G401.6 (cell line): ENCODE measurements at regions not wholly inside any gene's neighbourhood (a gene's known extent, or its start where the extent isn't known, plus 50 kb on each side); places are given as distances from the start of the nearest gene placed in this dataset.

Experiments
- FAIRE-seq: peaks from 2 replicates; lab custom pipeline; 2012; peaks lifted over from hg19 to GRCh38; lab: Jason Lieb, UNC

- no peak for FAIRE-seq
Measured at GRCh38 chr20:57913156-57913930, 203.5 kb upstream of the PMEPA1 start.

DNA sequence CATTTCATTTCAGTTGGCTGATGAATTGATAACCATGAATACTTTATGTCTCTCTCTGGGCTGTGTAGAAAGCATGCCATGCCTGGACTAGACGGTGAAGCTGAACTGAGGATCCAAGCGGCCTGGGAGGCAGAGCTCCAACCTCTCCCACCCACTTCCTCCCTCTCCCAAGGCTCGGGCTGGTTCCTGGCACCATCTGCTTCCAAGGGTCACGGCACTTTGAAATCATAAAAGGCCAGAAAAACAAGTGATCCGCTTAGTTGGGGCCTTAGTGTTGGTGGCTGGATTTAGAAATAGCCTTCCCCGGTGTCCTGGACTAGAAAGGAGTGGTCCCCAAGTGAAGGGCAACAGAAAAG, 202.4 kb upstream of the PMEPA1 start:
- FAIRE-seq, result no peak

DNA sequence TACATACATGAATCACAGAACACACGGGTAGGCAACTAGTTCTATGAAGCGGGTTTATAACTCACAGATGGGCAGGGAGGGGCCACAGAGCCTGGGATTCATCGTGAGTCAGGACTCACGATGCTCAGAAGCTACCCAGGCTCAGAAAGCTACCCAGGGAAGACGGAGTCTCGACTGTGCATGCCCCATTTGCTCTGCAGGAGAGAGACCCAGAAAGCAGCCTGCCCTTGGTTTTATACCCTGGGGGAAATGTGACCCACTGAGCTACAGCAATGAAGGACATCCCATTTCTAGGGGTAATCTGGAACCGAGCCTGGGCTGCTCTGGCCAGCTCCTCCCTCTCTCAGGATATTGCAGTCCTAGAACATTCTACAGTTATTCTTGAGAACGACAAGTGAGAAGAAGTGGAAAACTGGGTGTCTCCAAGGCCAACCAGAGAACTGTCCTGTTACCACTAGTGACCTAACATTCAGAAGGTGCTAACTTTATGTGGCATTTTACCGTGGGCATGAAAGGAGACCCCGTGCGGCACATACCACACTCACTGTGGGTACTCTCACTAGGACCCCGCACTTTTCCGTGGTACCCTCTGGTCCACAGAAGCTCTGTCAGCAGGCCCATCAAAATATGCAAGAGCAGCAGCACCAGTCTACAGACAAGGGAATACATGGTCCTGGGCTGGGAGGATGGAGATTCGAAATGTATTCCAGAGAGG, 201.9 kb upstream of the PMEPA1 start:
- no peak for FAIRE-seq

GRCh38 chr20:57910716-57911115, 200.9 kb upstream of the PMEPA1 start:
- no peak for FAIRE-seq

DNA sequence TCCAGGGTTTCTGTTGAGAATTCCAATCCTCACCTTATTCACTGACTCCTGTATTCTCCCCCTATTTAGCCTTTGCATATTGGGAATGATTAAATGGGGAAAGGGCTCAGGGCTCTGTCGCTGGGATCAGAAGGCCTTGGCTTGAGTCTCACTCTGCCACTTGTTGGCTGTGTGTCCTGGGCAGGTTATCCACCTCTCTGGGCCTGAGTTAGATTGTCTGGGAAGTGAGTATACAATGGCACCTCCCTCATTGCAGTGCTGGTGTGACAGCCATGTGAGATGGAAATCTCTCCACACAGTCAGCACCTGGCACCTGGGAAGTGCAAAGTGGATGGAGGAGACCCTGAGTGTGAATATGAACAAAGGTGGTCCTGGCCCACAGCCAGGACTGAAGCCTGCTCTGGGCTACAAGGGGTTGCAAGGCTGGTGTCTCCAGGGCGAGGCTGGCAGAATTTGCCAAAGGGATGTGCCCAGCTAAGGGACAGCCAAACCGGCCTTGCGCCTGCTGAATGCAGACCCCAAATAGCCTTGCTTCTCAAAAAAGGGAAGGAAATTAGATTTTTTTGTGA, 200.0 kb upstream of the PMEPA1 start:
- FAIRE-seq, result no peak

DNA sequence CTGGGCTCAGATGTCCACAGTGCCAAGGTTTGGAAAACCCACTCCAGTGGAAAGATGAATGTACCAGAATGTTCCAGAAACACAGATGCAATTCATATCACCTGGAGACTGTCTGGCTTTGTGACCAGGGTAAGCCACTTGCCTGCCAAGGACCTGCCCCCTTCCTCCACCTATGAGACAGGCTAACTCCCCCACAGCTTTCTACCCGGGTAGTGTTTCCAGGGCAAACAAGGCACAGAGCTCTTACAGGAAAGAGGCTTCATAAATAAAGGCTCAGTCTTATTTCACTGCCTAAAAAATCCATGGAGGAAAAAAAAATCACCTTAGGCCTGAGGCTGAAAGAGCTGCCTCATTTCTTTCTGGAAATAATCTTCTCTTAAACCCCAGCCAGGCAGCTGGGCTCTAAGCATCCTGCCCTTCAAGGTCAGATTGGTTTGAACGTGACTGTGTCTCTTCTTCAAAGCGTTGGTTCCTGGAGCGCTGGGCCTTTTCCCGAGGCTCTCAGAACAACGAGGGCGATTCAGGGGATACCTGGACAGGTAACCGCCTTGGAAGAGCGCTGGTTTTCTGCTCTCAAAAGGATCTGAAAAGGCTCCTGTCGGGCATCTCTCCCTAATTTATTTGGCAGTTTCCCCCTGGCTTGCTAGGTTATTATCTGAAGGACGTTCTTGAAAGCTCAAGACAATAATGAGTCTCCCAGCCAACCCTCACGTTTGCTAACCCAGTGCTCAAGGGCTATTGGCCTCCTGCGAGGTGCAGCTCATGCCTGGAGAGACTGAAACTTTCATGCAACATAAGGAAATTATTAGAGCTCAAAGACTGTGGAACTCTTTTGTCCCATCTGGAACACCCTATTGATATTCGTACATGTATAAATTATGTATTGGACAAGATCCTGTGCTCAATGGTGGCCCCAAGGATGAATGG, 199.2 kb upstream of the PMEPA1 start:
- FAIRE-seq, result no peak

GRCh38 chr20:57908226-57908625, 198.4 kb upstream of the PMEPA1 start:
- FAIRE-seq, result no peak

DNA sequence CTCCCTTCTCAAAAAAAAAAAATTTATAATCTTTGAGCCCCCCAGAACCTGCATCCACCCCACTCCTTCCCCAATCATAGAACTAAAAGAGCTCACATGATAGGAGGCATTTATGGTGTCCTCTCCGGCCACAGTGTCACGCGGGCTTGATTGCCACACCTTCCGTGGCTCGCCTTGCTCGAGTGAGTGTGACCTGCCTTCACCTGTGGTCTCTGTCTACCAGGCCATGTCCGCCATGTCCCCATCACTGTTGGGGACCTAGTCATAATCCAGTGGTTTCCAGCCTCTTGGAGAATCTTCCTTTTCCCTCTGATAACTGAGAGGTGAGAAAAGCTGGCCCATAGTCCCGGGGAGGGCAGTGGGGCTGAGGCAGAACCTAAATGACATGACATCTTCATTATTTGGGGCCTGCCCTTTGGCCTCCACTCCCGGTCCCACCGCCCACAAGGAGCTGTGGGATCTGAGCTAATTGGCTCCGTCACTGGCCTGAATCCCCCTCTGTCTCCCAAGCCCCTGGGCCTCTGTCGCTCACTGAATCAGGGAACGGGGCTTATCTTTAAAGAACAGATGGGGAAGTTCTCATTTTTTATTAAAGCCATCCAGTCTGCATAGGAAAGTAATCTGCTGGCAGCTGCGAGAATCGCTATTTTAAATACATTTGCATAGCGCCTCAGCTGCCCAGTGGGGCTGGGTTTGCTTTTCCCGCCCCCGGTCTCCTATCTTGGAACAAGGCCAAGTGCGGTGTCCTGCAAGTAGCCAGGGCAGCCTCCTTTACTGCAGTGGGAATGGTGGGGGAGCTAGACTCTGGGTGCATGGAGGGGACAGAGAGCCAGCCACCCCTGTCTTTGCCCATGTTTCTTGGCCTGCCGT, 197.6 kb upstream of the PMEPA1 start:
- FAIRE-seq, result no peak

GRCh38 chr20:57905448-57905847, 195.6 kb upstream of the PMEPA1 start:
- FAIRE-seq, result no peak

- FAIRE-seq, result no peak
Measured at GRCh38 chr20:57904314-57905105, 194.7 kb upstream of the PMEPA1 start.

DNA sequence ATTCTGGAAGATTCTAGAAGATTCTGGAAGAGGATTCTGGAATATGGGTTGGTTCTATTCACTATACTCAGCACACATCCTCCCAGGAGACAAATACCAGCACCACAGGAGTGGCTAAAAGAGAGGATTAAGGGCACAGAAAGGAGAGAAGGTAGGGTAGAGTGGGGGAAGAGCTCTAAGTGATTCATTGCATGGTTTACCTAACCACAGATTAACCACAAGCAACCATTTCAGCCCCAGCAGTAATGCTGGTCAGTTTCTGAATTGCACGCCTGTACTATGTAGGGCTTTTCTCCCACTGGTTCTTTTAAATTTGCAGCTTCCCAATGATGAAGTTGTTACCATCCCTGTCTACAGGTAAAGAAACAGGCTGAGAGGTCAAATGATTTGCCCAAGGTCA, 192.7 kb upstream of the PMEPA1 start:
- FAIRE-seq, result no peak

DNA sequence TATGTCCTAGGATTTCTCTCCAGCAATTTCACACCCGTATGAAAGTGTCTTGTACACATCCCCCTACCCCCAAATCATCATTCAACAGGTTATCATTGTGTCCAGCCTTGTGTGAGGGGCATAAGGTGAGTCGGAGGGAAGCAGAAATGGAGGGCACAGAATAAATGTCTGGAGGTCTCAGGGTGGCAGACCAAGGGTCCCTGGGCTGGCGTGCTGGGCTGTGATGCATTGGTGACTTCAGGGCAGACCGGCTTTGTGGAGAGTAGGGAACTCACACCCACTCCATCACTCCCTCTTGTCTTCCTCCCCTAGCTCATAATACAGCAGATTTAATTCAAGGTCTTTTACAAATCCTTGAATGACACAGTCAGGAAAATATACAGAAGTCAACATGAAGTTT, 191.7 kb upstream of the PMEPA1 start:
- no peak for FAIRE-seq

GRCh38 chr20:57900226-57900905, 190.6 kb upstream of the PMEPA1 start:
- FAIRE-seq, result no peak

DNA sequence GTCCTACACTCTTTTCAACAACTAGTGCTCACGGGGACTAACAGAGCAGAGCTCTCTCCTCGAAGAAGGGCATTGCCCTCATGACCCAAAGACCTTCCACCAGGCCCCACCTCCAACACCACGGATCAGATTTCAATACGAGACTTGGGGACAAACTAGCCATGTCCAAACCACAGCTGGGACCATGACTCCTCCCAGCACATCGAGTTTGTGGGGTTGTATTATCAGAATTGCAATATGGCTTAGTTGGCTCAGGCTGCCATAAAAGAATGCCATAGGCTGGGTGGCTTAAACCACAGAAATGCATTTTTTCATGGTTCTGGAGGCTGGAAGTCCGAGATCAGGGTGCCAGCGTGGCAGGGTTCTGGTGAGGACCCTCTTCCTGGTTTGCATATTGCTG, 189.7 kb upstream of the PMEPA1 start:
- FAIRE-seq, result no peak

DNA sequence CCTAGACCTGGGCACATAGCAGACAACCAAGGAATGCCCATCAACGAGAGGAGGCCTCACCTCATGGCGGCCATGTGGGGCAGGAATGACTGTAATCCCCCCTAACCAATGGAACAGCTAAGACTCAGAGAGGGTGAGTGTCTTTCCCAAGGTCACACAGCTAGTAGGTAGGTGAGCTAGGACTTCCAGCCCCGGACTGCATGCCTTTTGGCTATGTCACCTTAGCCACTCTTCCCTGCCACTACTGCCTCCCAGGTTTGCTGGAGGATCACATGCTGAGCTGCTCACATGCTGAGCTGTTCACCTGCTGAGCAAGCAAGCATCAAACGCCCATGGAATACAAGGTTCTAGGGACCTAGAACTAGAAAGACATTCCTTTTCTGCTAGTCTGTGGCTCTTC, 188.5 kb upstream of the PMEPA1 start:
- FAIRE-seq, result no peak

GRCh38 chr20:57897891-57898290, 188.1 kb upstream of the PMEPA1 start:
- FAIRE-seq, result no peak

GRCh38 chr20:57897156-57897874, 187.5 kb upstream of the PMEPA1 start:
- no peak for FAIRE-seq

- no peak for FAIRE-seq
Measured at GRCh38 chr20:57896563-57896962, 186.7 kb upstream of the PMEPA1 start.

DNA sequence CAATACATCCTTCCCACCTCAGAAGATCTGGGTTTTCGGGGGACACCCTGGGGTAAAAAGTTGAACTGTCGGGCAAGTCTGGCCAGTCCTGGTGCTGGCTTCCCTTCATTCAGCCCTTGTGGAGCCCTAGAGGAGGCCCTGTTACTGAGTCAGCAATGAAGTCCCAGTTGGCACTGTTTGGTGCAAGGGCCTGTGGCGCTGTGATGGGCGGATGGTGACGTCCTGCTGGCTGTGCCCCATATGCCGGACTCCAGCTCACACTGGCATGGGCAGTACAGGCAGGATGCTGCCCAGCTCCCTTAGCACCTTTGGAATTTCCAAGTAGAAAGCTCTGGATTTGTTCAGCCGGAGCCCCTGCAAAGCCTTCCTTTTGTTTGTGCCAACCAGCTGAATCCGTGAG, 186.2 kb upstream of the PMEPA1 start:
- no peak for FAIRE-seq
